Stimulated activated CD4-positive, alpha-beta T cell treated with anti-CD3 and anti-CD28 coated beads, Interleukin-15, amount 100 ng/mL, for 48 hours (primary cell): ENCODE measurements at regions not wholly inside any gene's neighbourhood (a gene's known extent, or its start where the extent isn't known, plus 50 kb on each side); places are given as distances from the start of the nearest gene placed in this dataset.

Source experiments
- DNase-seq, 2 donors: peaks; one replicate each; pipeline ENCODE4 v3.0.0-alpha.2; 2020; ENCODE audit warnings: low read depth in 2 of 2

- no peak for DNase-seq
Observed at GRCh38 chrX:139121616-139122286, 408.8 kb upstream of the F9 start.

- no peak for DNase-seq
Observed at GRCh38 chrX:139120760-139121159, 409.2 kb upstream of the FGF13 start.

- DNase-seq = no peak
Observed at GRCh38 chrX:139113708-139114107, 402.2 kb upstream of the FGF13 start.

DNA sequence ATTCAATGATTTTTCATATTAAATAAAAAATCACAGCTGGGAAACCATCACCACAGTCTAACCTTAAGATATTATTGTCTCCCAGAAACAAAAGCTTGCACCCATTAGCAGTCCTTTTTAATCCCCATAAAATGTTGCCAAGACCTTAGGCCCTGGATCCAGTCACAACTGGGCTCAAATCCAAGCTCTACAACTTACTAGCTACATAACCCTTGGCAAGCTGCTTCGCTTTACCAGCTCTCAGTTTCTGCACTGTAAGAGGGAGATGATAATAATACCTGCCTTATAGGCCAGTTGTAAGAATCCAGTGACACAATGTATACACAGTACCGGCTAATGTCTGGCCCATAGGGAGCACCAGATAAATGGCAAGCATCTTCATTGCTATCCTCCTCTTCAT, 400.9 kb upstream of the FGF13 start:
- no peak for DNase-seq

GRCh38 chrX:139106069-139106468, 394.6 kb upstream of the FGF13 start:
- no peak for DNase-seq

DNA sequence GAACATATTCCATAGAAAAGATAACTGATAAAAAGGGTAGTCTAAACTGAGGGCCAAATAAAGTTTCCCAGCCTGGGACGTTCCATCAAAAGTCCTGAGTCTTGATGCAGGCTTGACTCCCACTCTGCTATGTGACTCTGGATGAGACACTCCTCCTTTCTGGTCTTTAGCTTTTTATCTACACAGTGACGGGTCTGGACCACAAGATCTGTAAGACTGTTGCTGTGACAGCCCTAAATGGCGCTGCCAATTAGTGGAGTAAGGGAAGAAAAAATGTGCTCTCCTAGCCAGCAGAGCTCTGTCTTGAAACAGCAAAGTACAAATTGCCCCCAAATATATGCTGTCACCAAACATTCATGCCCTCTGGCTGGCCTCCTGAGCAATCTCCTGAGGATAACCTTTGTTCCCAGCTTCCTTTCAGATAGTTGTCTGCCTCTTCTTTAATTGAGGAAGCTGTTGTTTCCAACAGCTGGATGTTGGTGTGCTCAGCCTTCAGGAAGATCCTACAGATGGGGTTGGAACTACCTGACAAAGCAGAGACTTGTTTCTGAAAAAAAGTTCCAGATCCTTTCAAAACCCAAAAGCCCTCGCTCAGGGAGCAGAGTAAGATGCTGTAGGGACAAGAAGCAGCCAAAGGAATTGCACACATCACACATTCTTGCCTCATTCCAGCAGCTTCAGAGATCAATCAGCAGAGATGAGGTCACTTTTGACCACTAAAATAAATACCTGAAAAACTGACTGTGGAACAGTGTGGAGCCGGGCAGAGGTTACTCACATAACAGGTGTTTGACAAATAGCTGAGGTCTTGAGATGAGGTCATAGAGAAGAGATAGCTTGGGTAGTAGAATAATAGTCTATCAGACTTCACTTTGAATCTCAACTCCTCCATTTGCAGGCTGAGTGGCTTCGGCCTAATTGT, 383.4 kb upstream of the FGF13 start:
- DNase-seq = no peak

DNA sequence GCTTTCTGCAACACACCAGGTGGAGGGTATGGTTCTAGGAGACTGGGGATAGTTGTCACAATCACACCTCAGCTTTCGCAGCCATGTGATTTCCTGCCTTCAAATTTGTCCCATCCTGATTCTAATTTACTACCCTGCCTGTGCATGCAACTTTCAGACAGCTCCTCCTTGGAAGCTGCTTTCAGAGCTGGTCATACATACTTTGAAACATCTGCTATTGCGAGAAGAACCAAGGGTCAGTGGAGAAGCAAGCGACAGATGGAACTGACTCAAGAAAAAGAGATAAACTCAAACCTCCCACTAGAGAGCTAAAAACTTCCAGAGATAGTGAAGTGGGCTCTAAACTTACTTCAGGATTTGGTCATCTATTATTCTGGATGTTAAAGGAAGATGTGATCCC, 381.7 kb upstream of the FGF13 start:
- DNase-seq = no peak

DNA sequence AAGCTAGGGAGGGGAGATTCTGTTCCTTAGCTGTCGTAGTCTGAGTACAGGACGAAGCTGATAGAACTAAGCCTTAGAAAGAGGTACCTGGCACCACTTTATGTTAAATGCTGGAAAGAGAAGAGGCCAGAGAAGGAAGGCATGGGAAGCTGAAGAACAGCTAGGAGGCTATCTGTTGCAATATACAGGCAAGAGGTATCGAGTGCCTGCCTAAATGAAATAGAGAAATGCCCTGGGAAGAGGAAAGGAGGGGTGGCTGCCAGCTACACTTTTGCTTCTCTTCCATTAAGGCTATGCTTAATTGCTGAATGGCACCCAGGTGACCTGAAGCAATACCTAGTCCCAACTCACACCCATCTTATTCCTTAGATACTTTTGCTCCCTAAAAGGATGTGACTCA, 380.4 kb upstream of the FGF13 start:
- DNase-seq = no peak

DNA sequence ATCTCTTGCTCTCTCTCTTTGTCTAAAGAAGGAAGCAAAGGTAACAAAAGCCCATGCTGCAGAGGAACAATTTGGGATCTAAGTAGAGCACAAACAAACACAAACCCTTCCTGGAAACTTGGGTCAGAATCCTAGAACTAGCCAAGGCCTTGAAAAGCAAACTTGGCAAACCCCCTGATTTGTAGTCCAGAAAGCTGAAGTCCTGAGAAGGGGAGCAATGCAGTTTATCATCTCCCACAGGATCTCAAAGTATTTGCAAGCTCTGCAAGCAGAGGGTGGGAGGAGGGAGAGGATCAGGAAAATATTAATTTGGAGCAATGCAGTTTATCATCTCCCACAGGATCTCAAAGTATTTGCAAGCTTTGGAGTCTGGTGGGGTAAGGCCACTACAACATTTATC, 379.5 kb upstream of the FGF13 start:
- no peak for DNase-seq

- DNase-seq = no peak
Observed at GRCh38 chrX:139086246-139086645, 374.7 kb upstream of the FGF13 start.

DNA sequence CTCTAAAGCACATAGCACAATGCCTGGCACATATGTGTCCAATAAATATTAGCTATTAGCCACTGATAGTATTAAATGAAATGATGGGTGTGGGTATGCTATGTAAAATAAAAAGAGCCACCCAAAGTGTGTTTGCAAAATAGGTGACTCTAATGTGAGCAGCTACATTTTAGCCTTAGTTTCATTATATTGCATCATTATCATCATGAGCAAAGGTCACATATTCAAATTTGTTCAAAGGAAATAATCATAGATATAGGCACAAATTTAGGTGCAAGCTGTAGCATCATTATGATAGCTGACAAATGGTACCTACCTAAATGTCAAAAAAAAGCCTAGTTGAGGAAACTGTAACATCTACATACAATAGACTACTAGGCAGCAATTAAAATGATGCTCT, 373.9 kb upstream of the FGF13 start:
- DNase-seq = no peak

DNA sequence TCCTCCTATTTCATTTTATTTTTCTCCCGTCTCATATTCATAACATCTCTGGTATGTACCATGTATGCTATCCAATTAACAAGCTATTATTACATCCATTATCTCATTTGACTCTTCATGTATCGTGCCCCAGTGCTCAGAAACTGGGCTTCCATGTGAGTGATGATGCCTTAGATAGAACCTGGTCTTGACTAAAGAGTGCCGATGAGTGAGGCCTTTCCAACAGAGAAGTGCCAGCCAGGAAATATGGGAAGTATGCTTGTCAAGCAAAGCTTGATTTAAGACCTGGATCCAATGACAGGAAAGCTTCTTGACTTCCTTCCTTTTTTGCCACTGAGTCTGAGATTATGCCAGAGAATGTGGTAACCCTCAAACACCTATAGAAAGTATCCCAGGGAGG, 371.7 kb upstream of the FGF13 start:
- no peak for DNase-seq

DNA sequence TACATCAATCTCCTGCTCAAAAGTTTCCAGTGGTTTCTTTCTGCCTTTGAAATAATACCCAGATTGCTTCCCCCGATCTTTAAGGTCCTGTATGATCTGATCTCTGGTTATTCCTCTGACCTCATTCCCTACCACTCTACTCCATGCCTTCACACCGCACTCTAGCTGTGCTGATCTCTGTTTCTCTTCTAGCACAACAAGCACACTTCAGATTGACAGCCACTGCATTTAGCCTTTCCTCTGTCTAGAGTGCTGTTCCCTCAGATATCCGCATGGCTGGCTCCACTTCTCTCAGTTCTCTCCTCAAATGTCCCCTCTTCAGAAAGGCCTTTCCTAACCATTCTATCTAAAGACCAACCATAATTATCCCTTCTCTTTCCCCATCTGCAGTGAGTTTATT, 370.4 kb upstream of the FGF13 start:
- DNase-seq = no peak

- DNase-seq = no peak
Observed at GRCh38 chrX:139079789-139080188, 368.3 kb upstream of the FGF13 start.

GRCh38 chrX:139078761-139079280, 367.3 kb upstream of the FGF13 start:
- no peak for DNase-seq

DNA sequence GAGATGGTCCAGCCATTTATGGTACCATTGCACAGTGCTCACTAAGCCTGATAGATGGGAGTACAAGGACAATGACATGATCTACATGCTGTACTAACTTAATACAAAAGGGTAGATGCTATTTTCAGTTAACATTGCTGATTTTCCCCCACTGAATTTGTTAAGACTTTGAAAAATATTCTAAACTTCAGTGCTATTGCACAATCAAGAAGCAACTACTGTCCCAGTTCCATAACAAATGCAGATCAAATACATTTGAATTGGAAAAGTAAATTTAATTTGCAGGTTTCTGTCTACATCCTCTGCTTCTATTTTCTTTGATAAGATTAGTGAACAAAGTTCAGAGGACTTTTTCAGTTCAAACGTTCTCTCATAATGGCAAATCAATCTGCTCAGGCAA, 366.8 kb upstream of the FGF13 start:
- DNase-seq = no peak

DNA sequence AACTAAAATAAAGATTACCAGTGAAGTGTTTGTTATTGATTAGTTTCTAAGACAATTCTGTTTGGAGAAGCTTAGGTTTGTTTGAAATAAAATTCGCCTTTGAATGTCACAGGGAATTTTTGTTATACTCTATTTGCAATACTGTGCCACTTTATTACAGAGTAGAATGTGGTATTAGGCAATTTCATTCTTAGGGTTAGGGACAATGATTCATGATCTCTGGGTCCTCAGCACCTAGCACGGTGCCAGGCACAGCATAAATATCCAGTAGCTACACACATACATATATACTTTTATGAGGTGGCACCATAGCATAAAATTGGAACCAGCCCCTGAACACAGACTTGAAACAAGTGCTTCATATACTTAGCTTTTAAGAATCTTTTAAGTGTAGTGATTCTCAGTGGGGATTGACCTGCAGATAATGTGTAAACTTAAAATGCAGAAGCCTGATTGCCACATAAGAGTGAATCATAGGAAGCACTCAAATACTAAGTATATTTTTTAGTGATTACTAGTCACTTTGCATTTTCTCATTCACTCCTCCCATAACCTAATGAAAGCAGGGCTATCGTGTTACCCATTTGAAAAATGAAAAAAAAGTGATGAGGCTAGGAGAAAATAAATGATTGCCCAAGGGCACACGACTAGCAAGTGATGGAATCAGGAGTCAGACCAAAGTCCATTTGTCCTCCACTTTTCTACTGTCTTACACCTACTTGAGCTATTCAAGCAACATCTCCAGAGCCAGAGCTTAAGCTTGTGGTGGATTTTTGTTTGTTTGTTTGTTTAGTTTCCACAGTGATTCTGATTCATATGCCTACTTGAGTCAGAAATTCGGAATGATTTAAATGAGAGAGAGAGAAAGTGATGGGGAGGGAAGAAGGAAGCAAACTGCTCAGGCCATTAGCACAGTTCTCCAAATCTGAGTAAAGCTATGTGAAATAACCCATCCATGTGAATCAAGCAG, 366.0 kb upstream of the FGF13 start:
- no peak for DNase-seq

- DNase-seq = no peak
Observed at GRCh38 chrX:139063364-139063763, 351.8 kb upstream of the FGF13 start.

- no peak for DNase-seq
Observed at GRCh38 chrX:139058831-139059495, 347.4 kb upstream of the FGF13 start.

- DNase-seq = no peak
Observed at GRCh38 chrX:139052461-139052860, 340.9 kb upstream of the FGF13 start.

DNA sequence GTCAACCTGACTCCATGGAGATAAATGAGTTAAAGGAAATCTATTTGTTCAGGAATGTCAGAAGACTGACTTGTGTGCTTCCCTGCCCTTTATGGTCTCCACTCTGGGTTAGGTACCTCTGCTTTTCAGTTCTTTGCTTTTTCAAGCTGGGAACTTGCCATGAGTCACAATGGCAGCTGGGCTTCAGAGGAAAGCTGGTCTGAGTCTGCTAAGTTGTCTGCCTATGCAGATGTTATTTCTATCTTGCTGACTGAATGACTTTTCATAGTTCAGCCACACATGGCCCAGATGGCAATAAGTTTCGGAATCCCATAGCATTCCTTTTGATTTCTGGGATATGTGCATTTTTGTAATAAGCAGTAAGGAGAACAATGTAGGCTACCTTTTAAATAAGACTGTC, 337.9 kb upstream of the FGF13 start:
- DNase-seq = no peak
